OCI-M1 (cell line): ENCODE measurements at regions not wholly inside any gene's neighbourhood (a gene's known extent, or its start where the extent isn't known, plus 50 kb on each side); places are given as distances from the start of the nearest gene placed in this dataset.
A peak's percentile ranks its signal among the peaks of the same experiment; 100 is the strongest.
"Not testable (repeated sequence)": the region's sequence is repeated elsewhere in the genome, so short reads cannot be mapped to it uniquely, and the experiment has no call there.

Source experiments
- DNase-seq: peaks from one replicate; lab custom pipeline; 2025; lab: John Stamatoyannopoulos, UW

- DNase-seq, result no peak
Measured at GRCh38 chr1:194908643-194909042, 1699.6 kb downstream of the KCNT2 start.

- DNase-seq, result peak; percentile 40
Measured at GRCh38 chr1:194903524-194903923, 1704.7 kb downstream of the KCNT2 start.

- DNase-seq, result no peak
Measured at GRCh38 chr1:194889310-194889709, 1702.9 kb upstream of the B3GALT2 start.

- DNase-seq, result peak; percentile 38
Measured at GRCh38 chr1:194870860-194871259, 1684.4 kb upstream of the B3GALT2 start.

GRCh38 chr1:194866153-194866552 lies 1679.7 kb upstream of the B3GALT2 start:
- DNase-seq, result no peak

- DNase-seq, result no peak
Measured at GRCh38 chr1:194865383-194865782, 1679.0 kb upstream of the B3GALT2 start.

- no peak for DNase-seq
Measured at GRCh38 chr1:194862129-194862528, 1675.7 kb upstream of the B3GALT2 start.

- DNase-seq, result no peak
Measured at GRCh38 chr1:194860248-194861201, 1674.1 kb upstream of the B3GALT2 start.

- DNase-seq, result not testable (repeated sequence)
Measured at GRCh38 chr1:194859481-194860154, 1673.2 kb upstream of the B3GALT2 start.

GRCh38 chr1:194858811-194859480 lies 1672.5 kb upstream of the B3GALT2 start:
- not testable (repeated sequence) for DNase-seq

- no peak for DNase-seq
Measured at GRCh38 chr1:194857413-194857812, 1671.0 kb upstream of the B3GALT2 start.

GRCh38 chr1:194848846-194849245 lies 1662.4 kb upstream of the B3GALT2 start:
- DNase-seq, result no peak

GRCh38 chr1:194846488-194846887 lies 1660.1 kb upstream of the B3GALT2 start:
- DNase-seq, result no peak

GRCh38 chr1:194843077-194843476 lies 1656.7 kb upstream of the B3GALT2 start:
- DNase-seq, result no peak

- no peak for DNase-seq
Measured at GRCh38 chr1:194833111-194833510, 1646.7 kb upstream of the B3GALT2 start.

- DNase-seq, result not testable (repeated sequence)
Measured at GRCh38 chr1:194831595-194831994, 1645.2 kb upstream of the B3GALT2 start.

- DNase-seq, result no peak
Measured at GRCh38 chr1:194830387-194830786, 1644.0 kb upstream of the B3GALT2 start.

- no peak for DNase-seq
Measured at GRCh38 chr1:194829492-194829891, 1643.1 kb upstream of the B3GALT2 start.

GRCh38 chr1:194825382-194825781 lies 1639.0 kb upstream of the B3GALT2 start:
- no peak for DNase-seq

- DNase-seq, result no peak
Measured at GRCh38 chr1:194821091-194821490, 1634.7 kb upstream of the B3GALT2 start.

GRCh38 chr1:194818674-194819073 lies 1632.3 kb upstream of the B3GALT2 start:
- no peak for DNase-seq

GRCh38 chr1:194816859-194817258 lies 1630.4 kb upstream of the B3GALT2 start:
- DNase-seq, result no peak

GRCh38 chr1:194813096-194813495 lies 1626.7 kb upstream of the B3GALT2 start:
- DNase-seq, result no peak
